NCI-H2171 (cell line): ENCODE measurements at regions not wholly inside any gene's neighbourhood (a gene's known extent, or its start where the extent isn't known, plus 50 kb on each side); places are given as distances from the start of the nearest gene placed in this dataset.
A peak's percentile ranks its signal among the peaks of the same experiment; 100 is the strongest.
"Not testable (repeated sequence)": the region's sequence is repeated elsewhere in the genome, so short reads cannot be mapped to it uniquely, and the experiment has no call there.

Experiments
- DNase-seq: peaks from one replicate; lab custom pipeline; 2025; lab: John Stamatoyannopoulos, UW

DNA sequence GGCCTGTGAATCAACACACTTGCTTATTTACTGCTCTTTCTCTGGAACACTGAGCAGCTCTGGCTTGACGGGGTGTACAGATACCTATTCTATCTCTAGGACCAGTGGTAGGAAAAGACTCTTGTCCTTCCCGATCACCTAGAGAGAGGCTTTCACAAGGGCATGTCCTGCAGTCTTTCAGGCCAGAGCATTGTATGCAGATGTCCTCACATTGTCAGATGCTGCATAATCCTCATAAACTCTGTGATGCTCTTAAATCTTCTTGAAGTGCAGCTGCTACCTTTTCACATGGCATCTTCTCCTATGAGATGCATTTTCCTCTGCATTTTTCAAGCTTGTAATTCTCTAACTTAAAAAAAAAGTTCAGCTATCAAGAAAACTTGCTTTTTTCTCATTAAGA lies 369.4 kb downstream of the OLFM4 start:
- no peak for DNase-seq

DNA sequence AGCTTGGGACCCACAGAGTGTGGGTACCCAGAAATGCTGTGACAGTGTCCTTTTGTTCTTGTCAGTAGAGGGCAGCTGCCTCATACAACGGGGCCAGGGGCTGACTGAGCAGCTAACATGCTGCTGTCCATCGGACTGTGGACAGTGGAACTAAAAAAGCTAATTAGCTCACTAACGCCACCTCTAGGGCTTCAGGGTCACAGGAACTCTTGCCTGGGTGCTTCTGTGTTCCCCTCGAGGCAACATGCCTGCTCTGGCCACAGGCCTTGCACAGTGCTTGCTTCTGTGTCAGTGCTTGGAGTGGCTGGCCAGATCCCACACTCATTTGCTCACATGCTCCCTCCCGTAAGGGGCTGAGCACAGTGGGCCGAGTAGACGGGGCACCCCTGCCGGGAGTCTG lies 377.0 kb downstream of the OLFM4 start:
- DNase-seq = no peak

DNA sequence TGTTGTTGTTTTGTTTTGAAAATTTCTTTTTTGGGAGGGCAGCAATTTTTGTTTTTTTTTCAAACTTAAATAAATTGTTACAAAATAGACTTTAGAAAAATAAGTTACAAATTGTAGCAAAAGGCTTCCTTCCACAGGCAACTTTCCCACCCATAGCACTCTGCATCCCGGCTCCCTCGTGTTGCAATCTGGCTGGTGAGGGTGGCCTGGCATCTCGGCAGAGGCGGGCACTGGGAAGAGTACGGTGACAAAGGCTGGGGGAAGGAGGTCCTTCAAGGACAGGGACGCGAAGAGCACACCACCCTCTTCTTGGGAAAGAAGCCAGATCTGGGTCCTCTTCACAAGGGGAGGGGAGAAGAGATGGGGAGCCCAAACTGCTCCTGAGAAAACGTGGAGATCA lies 379.7 kb downstream of the OLFM4 start:
- no peak for DNase-seq

DNA sequence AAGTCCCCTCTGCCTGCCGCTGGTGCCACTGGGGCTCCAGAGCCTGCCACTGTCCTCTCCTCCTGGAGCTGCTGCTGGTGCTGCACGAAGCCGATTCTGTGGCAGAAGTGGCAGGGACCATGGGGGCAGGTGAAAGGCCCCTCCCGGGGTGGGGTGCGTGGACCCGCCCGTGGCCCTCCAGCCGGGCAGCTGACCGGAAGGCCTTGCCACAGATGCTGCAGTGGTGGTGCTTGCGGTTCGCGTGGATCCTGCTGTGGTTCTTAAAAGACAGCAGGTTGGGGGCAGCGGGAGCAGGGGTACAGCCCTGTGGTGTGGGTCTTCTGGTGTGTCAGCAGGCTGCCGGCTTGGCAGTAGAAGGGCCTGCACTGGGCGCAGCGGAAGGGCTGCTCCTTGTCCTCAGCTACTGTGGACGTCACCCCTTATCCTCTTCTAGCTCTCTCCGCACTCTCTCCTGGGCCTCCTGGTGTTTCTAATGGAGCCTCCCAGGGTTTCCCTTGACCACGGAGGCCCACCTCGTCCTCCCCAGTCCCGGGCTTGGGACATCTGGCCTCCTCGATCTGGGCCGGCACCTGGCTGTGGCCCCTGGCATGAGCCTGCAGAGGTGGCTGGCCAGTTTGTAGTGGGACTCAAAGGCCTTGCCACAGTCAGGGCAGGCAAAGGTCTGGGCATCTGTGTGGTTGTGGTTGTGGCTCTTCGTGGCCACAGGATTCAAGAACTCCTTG lies 380.4 kb downstream of the OLFM4 start:
- no peak for DNase-seq

DNA sequence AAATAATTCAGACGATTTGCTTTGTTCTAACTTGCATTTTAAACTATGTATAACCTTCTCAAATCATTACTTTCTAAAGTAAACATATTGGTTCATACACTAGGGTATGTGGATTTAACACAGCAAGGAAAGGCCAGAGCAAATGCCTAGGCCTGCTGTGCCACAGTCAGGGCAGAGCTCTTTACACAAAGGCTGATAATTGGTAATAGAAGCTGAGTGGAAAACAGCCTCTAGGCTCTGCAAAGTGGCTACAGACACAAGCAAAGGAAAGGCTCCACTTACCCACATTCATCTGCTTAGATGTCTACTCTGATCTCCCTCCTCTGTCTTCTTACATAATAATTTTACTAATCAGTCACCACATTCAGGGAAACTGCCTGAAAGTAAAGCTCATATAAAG lies 382.9 kb downstream of the OLFM4 start:
- DNase-seq = no peak

DNA sequence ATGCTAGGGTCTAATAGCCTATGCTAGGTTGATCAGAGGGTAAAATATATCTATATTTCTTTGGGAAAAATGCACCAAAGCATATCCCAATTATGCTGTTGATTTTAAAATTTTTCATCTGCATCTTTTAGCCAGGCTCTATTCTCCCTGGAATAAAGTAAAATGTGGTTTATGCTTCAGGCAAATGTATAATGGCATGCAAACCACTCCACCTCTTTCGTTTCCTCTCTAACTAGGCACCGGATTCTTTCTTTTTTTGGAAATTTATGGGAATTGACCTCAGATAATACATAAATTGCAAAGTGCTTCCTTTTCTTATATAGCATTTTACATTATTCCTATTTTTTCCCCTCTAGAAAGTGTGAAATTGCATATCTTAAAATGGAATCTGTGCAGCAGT lies 386.5 kb downstream of the OLFM4 start:
- DNase-seq = no peak

DNA sequence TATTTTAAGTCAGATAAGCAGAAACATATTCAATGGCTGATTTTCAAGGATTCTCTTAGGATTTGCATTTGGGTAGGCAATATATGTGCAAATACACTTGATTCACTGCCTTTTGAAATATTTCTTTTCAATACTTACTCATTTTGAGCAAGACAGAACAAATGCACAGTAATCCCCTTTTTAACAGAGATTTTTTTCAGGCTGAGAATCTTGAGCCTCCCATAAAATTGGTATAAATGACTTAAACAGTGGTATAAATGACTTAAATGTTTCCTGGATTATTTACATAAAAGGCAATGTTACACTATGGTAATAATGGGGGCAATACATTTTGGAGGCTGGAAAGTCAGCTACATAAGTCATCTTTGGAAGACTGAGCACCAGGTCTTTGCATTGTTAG lies 389.0 kb downstream of the OLFM4 start:
- no peak for DNase-seq

DNA sequence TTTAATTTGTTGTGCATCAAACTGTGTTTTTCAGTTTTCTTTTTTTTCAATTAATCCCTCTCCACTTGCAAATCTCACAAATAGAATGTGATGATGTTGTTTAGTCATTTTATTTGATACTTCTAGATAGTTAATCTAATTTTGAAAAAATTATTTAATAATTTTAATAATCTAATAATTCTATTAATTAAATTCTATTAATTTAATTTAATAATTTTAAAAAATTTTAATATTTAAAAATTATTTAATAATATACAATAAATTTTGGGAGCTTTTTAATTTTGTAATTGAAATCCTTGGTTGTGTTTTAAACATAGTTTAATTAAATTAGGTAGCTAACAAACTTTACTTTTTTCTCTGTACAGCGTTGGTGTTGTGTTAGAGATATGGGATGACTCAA lies 393.8 kb downstream of the OLFM4 start:
- no peak for DNase-seq

DNA sequence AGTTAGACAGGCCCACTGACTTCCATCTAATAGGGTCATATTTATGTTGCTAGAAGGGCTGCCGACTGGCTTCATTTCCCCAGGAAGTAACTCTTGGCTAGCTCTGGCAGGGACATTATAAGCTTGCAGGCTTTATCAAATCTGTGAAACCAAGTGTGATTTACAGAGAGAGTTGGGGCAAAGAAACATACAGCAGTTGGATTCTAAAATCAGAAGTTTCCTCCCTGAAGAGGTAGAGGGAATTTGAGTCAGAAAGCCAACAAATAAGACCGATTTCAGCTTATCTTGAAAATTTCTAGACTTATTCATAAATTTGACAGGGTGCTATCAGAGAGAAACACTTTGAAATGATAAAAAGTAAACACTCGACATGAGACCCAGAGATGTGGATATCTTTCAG lies 407.8 kb downstream of the OLFM4 start:
- no peak for DNase-seq

DNA sequence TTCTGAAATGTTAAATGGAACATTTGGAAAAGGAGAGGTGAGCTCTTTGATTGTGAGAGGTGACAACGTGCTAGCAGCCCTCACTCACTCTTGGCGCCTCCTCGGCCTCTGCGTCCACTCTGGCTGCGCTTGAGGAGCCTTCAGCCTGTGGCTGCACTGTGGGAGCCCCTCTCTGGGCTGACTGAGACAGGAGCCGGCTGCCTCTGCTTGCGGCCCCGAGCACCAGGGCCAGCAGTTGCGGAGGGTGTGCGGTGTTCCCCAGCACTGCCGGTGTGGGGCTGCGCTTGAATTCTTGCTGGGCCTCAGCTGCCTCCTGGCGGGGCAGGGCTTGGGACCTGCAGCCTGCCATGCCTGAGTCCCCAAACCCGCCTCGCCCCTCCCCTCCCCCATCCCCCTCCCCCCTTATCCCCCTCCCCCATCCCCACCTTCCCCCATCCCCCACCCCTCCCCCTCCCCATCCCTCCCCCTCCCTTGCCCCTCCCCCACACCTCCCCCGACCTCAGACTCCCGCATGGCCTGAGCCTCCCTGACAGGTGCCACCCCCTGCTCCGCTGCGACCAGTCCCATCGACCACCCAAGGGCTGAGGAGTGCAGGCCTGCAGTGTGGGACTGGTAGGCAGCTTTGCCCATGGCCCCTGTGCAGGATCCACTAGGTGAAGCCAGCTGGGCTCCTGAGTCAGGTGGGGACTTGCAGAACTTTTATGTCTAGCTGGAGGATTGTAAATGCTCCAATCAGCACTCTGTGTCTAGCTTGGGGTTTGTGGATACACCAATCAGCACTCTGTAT lies 411.0 kb downstream of the OLFM4 start:
- no peak for DNase-seq

DNA sequence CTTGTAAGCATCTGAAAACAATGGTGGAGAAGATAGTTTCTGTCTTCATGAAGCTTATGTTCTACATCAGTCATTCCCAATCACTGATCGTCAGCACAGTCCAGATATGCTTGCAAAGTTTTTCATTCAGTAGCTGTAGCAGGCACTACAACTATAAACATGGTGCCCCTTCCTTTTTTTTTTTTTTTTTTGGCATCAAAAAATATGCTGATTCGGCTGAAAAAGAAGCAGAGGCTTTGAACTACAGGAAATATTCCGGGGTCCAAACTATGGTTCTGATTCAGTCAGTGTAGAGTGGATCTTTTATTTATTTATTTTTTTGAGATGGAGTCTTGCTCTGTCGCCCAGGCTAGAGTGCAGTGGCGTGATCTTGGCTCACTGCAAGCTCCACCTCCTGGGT lies 414.4 kb downstream of the OLFM4 start:
- no peak for DNase-seq

DNA sequence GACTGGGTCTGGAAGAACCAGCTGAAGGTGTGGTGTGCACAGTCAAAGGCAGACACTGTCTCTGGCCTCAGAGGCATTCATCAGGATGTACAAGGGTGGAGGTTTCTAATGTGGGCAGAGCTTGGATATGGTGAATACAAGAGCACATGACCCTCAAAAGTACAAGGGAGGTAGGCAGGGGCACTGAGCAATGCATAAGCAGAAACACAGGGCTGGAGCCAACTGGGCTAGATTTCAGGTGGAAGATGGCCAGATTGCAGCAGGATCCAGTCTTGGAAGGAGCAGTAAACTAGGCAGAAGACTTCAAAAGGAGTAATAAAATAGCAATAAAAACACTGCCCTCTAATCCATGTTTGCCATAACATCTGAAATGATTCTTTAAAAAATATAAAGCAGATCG lies 417.1 kb downstream of the OLFM4 start:
- no peak for DNase-seq

DNA sequence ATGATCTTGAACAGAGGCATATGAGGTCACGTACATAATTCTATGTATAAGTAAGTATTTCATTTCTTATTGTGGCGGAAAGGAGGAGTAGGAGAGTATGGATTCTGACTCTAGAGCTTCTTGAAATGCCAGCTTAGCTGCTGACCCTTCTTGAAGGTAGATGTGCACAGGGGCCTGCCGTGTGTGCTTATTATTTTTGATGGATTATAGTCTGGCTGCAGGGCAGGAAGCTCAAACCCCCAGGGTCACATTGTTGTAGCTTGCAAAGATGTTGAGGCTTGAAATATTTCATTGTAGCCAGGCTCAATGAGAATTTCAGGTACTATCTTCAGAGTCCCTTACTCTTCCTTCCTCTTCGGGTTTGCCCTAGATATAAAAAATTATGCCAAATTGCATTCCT lies 418.8 kb downstream of the OLFM4 start:
- no peak for DNase-seq

DNA sequence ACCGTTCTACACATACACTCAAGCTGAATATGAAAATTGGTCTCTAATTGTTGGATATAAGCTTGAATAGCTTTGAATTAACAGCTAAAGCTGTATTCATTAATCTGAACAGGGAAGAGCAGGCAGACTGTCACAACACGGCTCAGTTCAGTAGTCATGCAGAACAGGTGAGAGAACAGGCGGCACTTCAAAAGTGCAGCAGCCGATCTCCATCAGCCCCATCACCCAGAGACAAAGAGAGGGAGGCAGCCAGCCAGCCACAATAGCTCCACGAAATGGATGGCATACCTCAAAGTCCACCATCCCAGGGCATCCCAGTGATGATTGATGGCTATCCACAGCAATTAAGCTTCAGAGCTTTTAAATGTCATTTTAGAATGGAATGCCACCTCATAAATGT lies 419.2 kb downstream of the OLFM4 start:
- DNase-seq = no peak

DNA sequence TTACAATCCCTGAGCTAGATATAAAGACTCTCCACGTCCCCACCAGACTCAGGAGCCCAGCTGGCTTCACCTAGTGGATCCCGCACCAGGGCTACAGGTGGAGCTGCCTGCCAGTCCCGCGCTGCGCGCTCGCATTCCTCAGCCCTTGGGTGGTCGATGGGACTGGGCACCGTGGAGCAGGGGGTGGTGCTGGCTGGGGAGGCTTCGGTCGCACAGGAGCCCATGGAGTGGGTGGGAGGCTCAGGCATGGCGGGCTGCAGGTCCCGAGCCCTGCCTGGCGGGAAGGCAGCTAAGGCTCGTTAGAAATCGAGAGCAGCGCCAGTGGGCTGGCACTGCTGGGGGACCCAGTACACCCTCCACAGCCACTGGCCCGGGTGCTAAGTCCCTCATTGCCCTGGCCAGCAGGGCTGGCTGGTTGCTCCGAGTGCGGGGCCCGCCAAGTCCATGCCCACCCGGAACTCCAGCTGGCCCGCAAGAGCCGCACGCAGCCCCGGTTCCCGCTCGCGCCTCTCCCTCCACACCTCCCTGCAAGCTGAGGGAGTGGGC lies 423.7 kb downstream of the OLFM4 start:
- not testable (repeated sequence) for DNase-seq

DNA sequence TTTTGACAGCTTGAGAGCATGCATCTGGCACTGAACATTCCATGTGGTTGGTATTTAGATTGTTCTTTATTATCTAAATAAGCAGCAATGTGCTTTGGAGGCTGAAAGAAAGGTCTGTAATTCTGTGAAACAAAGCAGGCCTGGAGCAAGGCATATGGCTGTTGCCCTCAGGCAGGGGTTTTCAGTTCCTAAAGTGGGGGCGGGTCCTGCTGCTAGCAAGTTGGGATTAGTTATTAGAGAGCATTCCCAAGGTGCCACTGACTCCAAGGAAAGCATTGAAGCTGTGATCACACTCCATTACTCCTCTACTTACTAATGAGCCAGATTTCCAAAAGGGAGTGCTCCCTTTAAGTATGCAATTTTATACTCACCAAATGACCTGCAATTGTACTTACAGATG lies 432.2 kb downstream of the OLFM4 start:
- DNase-seq = no peak

DNA sequence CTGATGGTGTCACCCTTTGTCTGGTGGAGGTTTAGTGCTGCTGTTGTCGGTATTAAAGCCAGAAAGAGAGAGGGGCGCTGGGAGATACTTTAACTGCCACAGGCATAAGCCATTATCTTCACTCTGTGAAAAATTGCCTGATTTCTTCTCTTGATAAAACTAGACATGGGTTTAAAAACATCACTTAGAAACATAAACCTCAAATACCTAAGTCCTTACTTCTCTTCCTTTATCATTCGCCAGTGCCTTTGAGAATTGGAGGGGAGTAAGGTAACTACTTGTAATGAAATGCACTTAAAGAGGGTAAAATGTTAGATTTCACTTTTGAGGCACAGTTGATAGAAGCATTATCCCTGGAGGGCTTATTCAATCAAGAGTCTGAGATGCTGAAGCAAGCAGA lies 434.5 kb downstream of the OLFM4 start:
- no peak for DNase-seq

DNA sequence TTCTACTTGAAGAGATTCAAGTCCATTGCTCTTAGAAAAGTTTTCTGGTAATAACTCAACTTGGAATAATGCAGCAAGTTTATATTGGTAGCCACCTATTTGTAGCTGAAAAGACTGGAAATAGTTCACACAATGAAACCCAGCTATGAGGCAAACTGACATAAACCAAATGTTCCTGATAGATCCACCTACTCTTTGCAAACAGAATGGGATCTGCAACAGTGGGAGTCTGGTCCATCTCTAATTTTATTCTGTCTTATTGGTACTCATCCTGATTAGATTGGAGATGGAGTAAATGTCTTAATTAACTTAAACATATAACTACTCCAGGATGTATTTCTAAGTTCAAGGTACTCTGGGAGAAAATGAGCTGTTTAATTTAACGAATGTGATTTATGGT lies 438.0 kb downstream of the OLFM4 start:
- no peak for DNase-seq

DNA sequence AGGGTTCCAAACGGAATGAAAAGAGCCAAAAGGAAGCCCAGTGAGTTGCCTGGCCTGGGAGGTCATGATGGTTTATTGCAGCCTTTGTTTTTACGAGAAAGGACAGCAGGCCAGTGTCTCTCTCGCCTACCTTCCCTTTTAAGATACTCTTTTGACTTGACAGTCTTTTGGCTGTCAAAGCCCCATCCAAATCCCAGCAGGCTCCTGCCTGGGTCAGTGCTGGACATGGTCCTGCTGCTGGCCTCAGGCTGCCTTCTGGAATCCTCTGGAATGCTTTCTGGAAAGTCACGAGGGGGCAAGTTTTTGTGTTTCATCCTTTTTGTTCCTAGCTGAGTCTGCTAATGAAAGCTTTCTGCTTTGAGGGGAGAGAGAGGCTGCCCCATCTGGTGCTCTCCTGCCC lies 444.8 kb downstream of the OLFM4 start:
- no peak for DNase-seq

DNA sequence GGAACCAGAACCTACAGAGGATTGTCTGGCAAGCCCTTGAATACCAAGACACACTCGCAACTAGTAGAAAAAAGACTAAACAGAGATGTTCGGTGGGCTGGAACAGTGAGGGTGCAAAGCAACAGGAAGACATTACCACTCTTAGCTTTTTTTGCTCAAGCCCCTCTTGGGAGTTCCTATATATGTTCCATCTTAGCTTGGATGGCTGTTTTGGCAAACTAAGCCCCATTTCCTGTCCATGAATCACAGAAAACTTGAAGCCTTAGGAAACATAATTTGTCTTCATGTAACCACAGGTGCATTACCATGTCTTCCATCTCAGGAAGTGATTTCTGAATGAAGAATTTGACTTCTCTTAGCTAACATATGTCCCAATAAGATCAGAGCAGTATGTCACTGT lies 446.3 kb downstream of the OLFM4 start:
- no peak for DNase-seq

DNA sequence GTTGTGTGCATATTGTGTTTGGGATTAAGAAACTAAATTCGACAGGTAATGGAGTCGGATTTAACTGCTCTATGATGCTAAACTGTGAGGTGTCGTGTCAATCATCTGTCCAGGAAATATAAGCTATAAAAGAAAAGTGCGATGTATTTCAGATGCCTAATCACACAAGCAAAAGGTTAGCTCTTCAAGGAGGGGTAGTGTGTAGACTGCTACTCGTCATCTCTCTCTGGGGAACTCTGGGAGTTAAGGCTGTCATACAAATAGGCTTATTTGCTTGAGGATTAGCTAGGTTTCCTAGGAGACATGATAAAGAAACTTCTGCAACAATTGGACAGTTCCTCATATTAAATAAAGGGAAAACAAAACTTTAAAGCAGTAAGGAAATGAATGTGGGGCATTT lies 462.1 kb downstream of the OLFM4 start:
- DNase-seq = no peak

DNA sequence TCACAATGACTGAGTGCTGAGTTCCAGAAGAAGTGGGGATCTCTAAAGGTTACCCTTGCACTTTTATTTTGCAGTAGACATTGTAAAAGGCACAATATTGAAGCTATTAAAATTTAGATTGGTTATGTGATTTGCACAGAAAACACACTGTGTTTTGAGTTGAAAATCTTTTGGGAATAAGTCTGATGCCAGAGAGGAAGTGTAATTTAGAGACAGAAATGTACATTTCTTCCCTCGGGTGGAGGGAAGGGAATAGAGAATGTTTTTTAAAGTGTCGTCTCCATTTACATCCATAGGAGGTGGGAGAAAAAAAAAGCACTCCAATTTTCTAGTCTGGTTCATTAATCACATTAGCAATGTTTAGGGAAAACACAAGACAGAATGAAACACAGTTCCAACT lies 465.8 kb downstream of the OLFM4 start:
- DNase-seq = peak; percentile 8

DNA sequence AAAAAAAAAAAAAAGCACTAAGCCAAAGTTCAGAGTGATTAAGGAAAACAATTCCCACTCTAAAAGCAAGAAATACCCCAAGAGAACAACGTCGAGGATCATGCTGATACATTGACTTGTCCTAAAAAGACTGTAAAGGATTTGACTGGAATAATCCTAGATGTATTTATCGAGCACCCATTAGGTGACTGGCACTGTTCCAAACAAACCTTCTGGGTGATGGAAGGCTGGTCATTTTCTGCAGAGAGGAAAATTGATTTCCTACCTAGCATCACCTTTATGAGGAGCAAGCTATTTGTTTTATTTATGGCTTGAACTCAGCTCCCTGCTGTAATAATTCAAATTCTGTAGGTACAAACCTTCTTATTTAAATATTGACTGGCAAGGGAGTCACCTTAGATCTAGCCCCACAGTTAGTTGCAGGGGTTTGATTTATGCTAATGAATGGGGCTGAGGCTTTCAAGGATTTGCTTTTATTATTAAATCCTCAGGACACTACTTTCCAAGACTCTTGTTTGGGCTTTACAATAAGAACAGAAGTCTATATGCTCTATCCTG lies 471.0 kb downstream of the OLFM4 start:
- DNase-seq = no peak
